GM13976 (cell line): ENCODE measurements at regions not wholly inside any gene's neighbourhood (a gene's known extent, or its start where the extent isn't known, plus 50 kb on each side); places are given as distances from the start of the nearest gene placed in this dataset.
"Not testable (repeated sequence)": the region's sequence is repeated elsewhere in the genome, so short reads cannot be mapped to it uniquely, and the experiment has no call there.

Experiments used
- DNase-seq: peaks from one replicate; pipeline ENCODE4 v3.0.0; 2012; ENCODE audit warnings: low spot score
- CTCF ChIP-seq: IDR thresholded peaks from 2 replicates; pipeline ENCODE4 v1.5.1; 2012; ENCODE audit warnings: borderline replicate concordance, mild to moderate bottlenecking; ENCODE audit not compliant: insufficient read depth; ENCODE audit errors: extremely low read depth, missing control alignments, control extremely low read depth
- in situ Hi-C: fragments of 300-500 bp; cut with MboI; formaldehyde crosslinking; loops from one replicate; pipeline ENCODE4 v1.12.0; 2022; ENCODE audit warnings: low sequenced_read_pairs, mixed read lengths, inconsistent platforms; ENCODE audit not compliant: unreplicated experiment

GRCh38 chr1:112841825-112842224, 114.2 kb downstream of the SLC16A1 start:
- TF ChIP-seq CTCF: no peak
- in situ Hi-C loops: no loop called here
- no peak for DNase-seq

- no peak for TF ChIP-seq CTCF
- no peak for DNase-seq
- in situ Hi-C loops: no loop called here
Observed at GRCh38 chr1:112840631-112841624, 115.1 kb downstream of the SLC16A1 start.

- in situ Hi-C loops: no loop called here
- no peak for TF ChIP-seq CTCF
- DNase-seq: no peak
Observed at GRCh38 chr1:112836642-112837041, 119.4 kb downstream of the SLC16A1 start.

- in situ Hi-C loops: no loop called here
- DNase-seq: no peak
- TF ChIP-seq CTCF: no peak
Observed at GRCh38 chr1:112833806-112834205, 118.7 kb upstream of the PPM1J start.

GRCh38 chr1:112832259-112832658, 117.1 kb upstream of the PPM1J start:
- in situ Hi-C loops, DNase-seq: not testable (repeated sequence)

GRCh38 chr1:112829691-112830090, 114.6 kb upstream of the PPM1J start:
- in situ Hi-C loops: not testable (repeated sequence)

GRCh38 chr1:112828716-112829115, 113.6 kb upstream of the PPM1J start:
- no peak for DNase-seq
- TF ChIP-seq CTCF: no peak
- in situ Hi-C loops: no loop called here

More at GRCh38 chr1:112829691-112830090, 114.6 kb upstream of the PPM1J start:
- DNase-seq: not testable (repeated sequence)

- in situ Hi-C loops, DNase-seq: not testable (repeated sequence)
Observed at GRCh38 chr1:112827391-112827790, 112.3 kb upstream of the PPM1J start.
